Thyroid gland (tissue), 4 donors: ENCODE measurements at regions not wholly inside any gene's neighbourhood (a gene's known extent, or its start where the extent isn't known, plus 50 kb on each side); places are given as distances from the start of the nearest gene placed in this dataset.

Experiments used
- CTCF ChIP-seq, 6 experiments: fragments of 200-600 bp in 3 of 6; fragments of 450-650 bp in 3 of 6; sonication (generic) in 3 of 6; IDR thresholded peaks; one replicate each; pipeline ENCODE4 v1.5.1; 2016 to 2019; ENCODE audit warnings: antibody characterized with exemption in 6 of 6, mild to moderate bottlenecking in 2 of 6, inconsistent platforms in 1 of 6, moderate library complexity in 1 of 6
- POLR2A ChIP-seq, 2 donors: fragments of 450-650 bp; IDR thresholded peaks; one replicate each; pipeline ENCODE4 v1.6.1; 2017; ENCODE audit warnings: antibody characterized with exemption in 2 of 2, mild to moderate bottlenecking in 2 of 2, moderate library complexity in 1 of 2

- TF ChIP-seq CTCF (IDR thresholded peaks at IDR 0.05) (no peak), POLR2A (IDR thresholded peaks at IDR 0.05) (no peak)
Observed at GRCh38 chr3:74839566-74839965, 225.1 kb upstream of the CNTN3 start.
